ENCODE measurements at regions not wholly inside any gene's neighbourhood (a gene's known extent, or its start where the extent isn't known, plus 50 kb on each side); places are given as distances from the start of the nearest gene placed in this dataset.

- TF ChIP-seq, protein P1, sequence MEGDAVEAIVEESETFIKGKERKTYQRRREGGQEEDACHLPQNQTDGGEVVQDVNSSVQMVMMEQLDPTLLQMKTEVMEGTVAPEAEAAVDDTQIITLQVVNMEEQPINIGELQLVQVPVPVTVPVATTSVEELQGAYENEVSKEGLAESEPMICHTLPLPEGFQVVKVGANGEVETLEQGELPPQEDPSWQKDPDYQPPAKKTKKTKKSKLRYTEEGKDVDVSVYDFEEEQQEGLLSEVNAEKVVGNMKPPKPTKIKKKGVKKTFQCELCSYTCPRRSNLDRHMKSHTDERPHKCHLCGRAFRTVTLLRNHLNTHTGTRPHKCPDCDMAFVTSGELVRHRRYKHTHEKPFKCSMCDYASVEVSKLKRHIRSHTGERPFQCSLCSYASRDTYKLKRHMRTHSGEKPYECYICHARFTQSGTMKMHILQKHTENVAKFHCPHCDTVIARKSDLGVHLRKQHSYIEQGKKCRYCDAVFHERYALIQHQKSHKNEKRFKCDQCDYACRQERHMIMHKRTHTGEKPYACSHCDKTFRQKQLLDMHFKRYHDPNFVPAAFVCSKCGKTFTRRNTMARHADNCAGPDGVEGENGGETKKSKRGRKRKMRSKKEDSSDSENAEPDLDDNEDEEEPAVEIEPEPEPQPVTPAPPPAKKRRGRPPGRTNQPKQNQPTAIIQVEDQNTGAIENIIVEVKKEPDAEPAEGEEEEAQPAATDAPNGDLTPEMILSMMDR (IDR thresholded peaks at IDR 0.05): no peak
- no peak for TF ChIP-seq POLR2A (IDR thresholded peaks at IDR 0.05)
Observed at GRCh38 chr12:107514887-107515445, 170.6 kb upstream of the PWP1 start.

Data from Peyer's patch (tissue), 4 donors.